ENCODE measurements at regions not wholly inside any gene's neighbourhood (a gene's known extent, or its start where the extent isn't known, plus 50 kb on each side); places are given as distances from the start of the nearest gene placed in this dataset.

DNA sequence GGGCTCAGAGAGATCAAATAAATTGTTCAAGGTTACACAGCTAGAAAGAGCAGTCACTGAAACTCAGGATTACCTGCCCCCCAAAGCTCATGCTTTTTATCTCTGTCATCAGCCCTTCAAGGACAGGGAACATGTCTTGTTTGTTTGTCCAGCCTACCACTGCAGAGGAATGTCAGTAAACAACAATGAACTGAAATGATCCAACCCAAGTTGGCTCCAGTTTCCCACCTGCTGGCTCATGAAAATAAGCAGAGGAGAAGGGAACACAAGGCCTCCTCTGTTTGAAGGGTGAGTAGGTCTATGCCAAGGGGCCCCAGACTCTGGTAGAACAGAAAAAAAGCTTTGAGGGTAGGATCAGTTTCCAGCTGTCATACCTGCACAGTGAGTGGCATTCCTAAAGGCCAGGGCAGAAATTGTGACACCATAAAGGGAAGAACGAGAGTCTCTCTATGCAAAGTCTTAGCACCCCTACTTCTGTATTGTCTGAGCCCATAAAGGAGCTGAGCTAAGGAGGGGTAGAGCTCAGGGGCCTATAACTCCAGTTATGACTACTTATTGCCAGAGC lies 115.2 kb downstream of the TRIM36 start:
- no peak for TF ChIP-seq CTCF (IDR thresholded peaks at IDR 0.05; ENCODE audit: control extremely low read depth in 1 of 3, insufficient read depth in 1 of 3, low read depth in 1 of 3, low read length in 3 of 3)
- no peak for TF ChIP-seq POLR2AphosphoS5 (IDR thresholded peaks at IDR 0.05; ENCODE audit: low read depth, low read length)
- no peak for TF ChIP-seq RNF2 (IDR thresholded peaks at IDR 0.05; ENCODE audit: borderline replicate concordance, low read depth, low read length, missing control alignments, poor library complexity, severe bottlenecking)

Data from H1 (cell line).